Fibroblast of skin of scalp (primary cell): ENCODE measurements at regions not wholly inside any gene's neighbourhood (a gene's known extent, or its start where the extent isn't known, plus 50 kb on each side); places are given as distances from the start of the nearest gene placed in this dataset.
"Not testable (repeated sequence)": the region's sequence is repeated elsewhere in the genome, so short reads cannot be mapped to it uniquely, and the experiment has no call there.

Experiments
- DNase-seq: peaks from one replicate; pipeline ENCODE4 v3.0.0-alpha.2; 2013

DNA sequence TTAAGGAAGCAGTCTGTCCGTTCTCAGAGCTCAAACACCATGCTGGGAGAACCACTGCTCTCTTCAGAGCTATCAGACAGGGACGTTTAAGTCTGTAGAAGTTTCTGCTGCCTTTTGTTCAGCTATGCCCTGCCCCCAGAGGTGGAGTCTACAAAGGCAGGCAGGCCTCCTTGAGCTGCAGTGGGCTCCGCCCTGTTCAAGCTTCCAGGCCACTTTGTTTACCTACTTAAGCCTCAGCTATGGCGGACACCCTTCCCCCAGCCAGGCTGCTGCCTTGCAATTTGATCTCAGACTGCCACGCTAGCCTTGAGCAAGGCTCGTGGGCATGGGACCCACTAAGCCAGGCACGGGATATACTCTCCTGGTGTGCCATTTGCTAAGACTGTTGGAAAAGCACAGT lies 180.7 kb upstream of the TMEM196 start:
- DNase-seq = not testable (repeated sequence)

DNA sequence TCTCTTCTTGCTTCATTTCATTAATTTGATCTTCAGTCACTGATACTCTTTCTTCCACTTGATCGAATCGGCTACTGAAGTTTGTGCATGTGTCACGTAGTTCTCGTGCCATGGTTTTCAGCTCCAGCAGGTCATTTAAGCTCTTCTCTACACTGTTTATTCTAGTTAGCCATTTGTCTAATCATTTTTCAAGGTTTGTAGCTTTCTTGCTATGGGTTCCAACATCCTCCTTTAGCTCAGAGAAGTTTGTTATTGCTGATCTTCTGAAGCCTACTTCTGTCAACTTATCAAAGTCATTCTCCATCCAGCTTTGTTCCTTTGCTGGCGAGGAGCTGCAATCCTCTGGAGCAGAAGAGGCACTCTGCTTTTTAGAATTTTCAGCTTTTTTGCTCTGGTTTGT lies 180.0 kb upstream of the TMEM196 start:
- DNase-seq = not testable (repeated sequence)

DNA sequence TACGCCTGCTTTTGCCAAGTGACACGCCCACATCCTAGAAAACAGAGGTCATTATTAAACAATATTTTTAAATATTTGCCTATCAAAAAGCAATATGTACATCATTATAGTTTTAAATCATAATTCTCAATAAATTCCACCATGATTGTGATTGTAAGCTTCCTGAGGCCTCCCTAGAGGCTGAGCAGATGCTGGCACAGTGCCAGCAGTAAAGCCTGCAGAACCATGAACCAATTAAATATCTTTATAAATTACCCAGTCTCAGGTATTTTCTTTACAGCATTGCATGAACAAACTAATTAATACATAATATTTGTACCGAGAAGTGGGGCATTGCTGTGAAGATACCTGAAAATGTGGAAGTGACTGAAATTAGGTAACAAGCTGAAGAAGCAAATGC lies 174.7 kb upstream of the TMEM196 start:
- DNase-seq = no peak

DNA sequence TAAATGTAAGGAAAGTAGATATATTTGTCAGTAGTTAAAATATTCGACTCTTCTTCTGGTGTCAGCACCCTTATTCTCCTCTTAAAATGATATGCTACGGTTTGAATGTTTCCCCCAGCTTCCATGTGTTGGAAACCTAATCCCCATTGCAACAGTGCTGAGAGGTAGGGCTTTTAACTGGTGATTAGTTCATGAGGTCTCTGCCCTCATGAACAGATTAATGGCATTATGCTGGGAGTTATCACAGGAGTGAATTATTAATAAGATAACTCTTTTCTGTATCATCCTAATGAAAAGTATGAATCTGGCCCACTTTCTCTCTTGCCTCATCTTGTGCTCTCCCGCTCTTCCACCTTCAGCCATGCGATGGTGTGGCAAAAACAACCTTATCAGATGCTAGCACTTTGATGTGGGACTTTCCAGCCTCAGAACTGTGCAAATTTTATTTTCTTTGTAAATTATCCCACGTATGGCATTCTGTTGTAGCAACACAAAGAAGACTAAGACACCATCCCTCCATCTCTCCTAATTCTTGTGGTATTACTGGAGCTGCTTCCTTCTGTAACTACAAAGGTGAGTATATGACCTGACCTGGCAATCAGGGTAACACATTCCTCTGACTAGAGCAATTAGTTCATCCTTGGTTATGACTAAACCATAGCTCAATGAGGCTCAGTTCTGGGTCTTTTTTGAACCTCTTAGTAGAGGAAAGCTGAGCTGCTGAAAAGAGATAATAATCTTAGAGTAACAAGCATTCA lies 171.1 kb upstream of the TMEM196 start:
- DNase-seq = no peak

DNA sequence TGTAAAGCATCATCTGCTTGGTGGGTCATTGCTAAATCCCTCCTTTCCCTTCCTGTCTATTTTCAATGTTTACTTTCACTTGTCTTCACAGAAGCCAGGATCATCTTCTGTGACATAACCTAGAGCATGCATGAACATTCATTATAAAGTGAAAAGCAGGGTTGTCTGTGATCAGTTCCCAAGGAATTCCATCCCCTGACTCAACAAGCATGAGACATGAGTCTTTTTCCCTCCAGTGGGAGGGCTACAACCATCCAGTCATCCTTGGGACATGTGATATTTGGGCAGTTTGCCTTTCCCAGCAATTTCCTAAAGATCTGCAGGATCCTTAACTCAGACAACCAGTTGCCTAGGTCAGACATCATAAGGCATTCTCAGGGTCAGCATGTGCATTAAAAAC lies 166.3 kb upstream of the TMEM196 start:
- DNase-seq = peak; percentile 47

DNA sequence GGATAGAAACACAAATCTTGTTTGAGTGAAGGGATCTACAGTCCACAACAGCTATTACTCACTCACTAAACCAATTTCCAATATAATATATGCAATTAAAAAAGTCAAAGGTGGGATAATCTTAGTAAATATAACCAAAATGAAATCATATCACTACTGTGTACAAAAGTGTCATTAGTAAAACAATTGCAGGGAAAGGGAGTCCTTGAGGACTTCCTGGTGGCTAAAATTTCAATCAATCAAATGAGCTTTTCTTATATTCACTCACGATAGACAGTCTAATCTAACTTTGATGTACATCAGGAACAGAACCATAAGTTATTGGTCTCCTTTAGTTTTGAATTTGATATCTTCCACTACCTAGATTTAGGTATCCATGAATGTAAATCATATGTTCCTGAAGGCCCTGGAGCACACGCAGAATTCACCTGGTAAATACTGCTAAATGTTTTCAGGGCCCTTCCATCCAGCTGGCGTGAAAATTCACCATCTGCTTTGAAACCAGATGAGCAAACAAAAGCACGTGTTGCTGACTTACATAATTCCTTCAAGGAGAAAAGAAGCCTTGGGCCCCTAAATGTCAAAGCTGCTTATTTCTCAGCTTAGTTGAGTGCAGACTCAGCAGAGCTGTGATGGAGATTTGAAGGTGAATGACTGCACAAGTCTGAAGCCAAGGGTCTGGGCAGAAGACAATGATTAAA lies 159.3 kb upstream of the TMEM196 start:
- DNase-seq = no peak

DNA sequence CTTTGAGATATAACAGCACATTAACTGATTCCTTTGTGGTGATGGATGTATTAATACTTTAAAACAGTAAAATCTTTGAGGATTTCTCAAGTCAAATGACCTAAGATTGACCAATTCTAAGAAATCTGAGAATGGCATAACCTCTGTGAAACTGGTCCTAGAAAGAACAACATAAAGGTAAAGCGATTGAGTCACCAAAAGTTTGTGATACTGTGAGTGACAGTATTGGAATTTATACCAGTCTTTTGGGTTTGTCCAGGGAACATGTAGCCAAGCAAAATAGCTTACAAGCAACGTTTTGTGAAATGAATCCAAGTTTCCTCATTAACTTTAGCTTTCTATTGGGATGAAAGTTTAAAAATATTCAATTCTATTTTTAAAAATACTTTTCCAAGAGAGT lies 157.4 kb upstream of the TMEM196 start:
- DNase-seq = no peak

DNA sequence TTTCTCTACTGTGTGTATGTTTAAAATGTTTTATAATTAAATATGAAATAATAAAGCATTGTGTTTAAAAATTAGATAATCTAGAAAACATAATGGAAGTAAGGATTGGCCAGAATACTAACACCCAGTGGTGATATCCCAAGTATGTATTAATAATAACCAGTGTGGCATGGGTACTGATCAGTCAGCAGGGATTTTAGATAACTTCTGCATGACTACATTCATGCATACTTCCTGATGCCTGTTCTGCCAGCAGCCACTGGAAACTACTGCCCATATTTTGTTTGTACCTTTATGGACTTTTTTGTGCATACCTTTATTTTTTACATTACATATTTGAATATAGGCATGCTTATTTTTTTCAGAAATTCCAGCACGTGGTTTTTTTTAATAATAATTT lies 156.6 kb upstream of the TMEM196 start:
- no peak for DNase-seq

DNA sequence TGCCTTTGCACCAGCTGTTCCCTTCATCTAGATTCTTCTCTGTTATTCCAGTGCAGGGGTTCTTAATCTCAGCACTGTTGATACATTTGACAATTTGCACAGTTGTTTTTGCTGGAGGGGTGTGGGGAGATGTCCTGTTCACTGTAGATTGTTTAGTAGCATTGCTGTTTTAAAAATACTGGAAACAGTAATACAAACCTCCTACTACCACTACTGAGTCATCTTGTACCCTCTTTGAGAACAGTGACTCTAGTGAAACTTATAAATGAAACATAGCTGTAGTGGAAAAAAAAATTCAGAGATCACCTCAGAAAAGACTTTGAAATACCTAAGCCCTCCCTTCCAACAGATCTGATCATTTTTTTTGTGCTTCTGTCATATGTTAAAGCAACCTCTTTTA lies 154.8 kb upstream of the TMEM196 start:
- no peak for DNase-seq

DNA sequence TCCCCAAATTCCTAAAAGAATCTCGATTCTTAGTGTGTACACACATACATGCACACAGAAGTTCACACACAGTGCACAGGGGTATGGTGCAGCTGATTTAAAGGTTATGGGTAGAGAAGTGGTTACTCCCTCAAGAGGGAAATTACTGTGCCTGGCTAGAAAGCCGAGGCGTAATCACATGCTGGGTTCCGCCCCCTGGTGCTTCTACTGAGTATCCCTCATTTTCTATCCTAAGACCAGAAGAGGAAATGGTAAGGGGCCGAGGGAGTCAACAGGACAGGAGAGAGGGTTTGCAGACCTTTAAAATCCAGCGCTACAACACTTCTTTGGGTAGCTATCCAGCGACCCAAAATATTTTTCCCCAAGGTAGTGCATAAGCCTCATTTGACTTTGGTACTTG lies 147.3 kb upstream of the TMEM196 start:
- DNase-seq = no peak

DNA sequence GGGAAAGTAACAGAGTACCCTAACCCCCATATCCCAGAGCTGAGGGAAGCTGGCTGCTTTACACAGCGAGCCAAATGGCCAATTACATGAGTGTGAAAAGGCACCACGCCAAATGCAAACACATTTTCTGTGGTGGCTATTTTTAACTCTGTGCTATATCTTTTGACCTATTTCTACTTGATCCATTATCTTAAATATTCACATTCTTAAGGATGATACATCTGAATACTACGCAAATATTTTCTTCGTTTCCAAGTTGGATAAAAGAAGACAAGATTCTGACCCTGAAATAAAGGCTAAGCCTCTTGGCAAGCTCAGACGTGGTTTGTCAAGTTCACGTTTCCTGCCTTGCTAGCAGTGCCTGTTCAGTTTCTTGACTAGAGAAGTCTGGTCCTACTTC lies 146.7 kb upstream of the TMEM196 start:
- no peak for DNase-seq

DNA sequence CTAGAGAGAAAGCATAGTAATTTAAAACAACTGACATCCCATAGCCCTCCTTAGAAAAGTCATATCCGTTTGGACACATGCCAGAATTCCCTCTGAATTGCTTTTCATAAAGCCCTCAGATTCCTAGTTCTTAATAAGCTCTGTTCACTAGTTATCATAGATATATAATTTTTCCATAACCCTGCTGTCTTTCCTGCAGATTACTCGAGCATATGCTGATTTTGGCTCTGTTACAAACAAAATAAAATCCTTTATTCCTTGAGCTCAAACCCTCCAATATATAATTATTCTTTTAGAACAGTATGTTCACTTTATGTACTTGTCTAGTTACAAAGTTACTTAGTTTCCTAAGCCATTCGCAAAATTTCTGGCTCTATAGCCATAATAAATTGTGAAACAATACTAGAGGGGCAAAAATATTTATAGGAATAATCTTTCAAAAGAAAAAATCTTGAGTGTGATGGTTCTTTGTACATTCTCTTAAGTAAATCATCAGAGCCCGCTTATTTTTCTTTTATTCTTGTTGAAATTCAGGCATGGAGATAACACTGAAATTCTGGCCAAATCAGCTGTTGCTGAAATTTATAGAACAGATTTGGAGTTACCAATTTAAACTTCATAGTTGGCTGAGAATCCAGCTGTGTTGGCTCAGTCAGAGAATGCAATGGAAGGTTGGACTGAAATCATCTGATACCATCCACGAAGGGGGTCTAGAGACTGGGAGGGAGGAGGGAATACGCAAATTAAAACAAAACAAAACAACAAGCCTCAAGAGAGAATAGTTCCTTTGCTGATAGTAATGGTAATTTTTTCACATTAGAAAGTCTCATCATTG lies 146.1 kb upstream of the TMEM196 start:
- DNase-seq = peak; percentile 7

DNA sequence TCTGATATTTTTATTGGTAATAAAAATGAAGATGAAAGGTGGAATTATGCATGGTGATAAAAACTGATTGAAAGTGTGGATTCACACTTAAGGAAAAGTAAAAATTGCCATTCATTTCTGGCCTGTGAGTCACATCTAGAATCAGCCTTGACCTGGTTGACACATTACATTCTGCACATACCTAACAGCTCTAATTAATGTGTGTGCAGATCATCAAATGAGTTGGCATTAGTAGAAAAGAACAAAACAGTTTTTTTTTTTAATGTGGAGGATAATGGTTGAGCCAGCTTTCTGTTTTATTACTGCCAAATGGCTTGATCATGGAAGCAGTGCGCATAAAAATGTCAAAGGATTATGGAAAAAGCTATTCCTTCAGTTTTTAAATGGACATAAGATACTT lies 142.6 kb upstream of the TMEM196 start:
- DNase-seq = no peak

DNA sequence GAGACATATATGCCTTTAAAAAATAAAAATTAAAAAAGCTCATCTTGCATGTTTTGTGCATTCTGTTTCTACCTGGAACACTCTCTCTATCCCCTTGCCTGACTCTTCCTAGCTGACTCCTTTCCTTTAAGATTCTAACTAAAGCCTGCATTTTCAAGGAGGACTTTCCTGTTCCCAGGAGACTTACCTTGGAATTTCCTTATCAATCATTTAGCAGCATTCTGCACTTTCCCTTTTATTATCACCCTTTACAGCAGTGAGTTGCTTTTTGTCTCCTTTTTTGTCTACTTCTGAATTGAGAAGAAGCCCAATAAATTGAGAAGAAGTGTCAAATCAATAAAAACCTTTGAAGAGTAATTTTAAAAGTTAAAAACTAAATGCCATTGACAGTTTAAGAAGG lies 142.2 kb upstream of the TMEM196 start:
- DNase-seq = no peak

DNA sequence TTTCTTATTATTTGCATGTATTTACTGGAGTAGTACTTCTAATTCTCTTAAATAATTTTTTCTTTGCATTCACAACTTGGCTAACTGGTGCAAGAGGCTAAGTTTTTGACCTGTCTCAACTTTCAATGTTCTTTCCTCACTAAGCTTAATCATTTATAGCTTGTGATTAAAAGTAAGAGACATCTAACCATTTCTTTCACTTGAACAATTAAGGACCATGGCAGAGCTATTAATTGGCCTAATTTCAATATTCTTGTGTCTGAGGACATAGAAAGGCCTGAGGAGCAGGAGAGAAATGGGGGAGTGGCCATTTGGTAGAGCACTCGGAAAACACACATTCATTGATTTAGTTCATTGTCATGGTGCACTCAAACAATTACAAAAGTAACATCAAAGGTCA lies 141.4 kb upstream of the TMEM196 start:
- DNase-seq = no peak

DNA sequence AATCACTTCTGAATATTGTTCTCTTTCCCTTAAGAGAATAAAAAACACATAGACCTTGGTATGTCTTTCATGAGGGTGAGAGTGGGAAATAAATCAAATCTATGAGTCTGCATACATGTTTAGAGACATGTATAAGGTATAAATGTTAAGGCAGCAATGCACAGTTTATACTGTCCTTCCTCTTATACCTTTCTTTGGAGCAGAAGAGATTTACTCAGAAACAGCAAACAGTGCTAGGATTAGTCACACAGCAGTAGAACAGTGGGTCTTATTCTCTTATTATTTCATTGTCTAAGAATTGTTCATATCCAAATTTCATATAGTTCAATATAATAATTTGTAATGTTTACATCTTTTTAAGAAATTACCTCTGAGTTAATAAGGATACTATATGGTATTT lies 126.7 kb upstream of the TMEM196 start:
- DNase-seq = no peak

DNA sequence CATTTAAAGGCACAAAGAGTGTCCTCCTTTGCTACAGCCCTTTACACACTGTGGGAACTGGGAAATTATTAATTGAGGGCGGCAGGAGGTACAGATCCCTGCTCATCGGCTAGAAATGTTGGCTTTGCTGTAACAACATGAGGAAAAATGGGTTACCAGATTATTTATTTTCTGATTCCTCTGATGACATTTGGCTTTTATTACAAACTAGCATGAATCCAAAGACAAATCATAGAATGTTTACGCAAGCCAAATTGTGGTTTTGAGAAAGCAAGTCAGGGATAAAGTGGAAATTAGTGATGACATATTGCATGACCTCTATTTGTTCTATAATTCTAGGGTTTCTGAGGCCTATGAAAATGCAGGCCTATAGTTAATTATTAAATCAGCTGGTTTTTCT lies 126.1 kb upstream of the TMEM196 start:
- peak; percentile 16 for DNase-seq

DNA sequence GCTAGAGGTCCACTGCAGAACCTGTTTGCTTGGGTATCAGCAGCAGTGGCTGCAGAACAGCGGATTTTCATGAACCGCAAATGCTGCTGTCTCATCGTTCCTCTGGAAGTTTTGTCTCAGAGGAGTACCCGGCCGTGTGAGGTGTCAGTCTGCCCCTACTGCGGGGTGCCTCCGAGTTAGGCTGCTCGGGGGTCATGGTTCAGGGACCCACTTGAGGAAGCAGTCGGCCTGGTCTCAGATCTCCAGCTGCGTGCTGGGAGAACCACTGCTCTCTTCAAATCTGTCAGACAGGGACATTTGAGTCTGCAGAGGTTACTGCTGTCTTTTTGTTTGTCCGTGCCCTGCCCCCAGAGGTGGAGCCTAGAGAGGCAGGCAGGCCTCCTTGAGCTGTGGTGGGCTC lies 109.5 kb upstream of the TMEM196 start:
- DNase-seq = not testable (repeated sequence)

DNA sequence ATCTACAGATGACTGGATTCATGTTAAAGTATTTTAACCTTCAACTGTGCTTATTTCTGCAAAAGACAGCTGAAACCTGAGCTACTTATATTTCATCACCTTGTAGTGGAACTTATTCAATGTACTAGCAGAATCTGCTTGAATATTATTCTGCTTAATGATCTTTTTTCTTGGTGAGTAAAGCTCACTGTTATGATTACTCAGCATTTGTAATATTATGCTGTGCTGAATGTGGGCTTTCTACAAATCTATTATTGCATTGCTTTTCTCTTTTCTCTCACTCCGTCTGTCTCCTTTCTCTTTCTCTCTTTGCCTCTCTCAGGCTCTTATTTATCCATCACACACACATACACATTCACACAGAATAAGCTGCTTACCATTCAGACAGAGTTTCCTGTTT lies 98.7 kb upstream of the TMEM196 start:
- DNase-seq = no peak

DNA sequence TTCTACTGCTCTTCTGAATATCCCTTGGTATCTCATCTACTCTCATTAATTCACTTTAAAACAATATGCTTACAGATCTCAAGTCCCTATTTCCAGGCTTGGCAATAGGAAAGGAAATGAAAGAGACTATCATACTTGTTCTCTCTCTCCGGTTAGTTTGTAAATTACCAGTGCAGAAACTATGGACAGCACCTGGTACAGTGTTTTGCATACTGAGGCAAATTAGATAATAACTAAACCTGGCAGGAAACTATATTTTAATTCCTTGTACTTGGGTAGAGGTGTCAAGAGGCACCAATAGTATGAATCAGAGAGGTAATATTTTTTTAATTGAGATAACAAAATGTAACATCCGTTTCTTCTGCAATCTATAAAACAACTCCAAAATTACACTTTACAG lies 97.7 kb upstream of the TMEM196 start:
- no peak for DNase-seq

DNA sequence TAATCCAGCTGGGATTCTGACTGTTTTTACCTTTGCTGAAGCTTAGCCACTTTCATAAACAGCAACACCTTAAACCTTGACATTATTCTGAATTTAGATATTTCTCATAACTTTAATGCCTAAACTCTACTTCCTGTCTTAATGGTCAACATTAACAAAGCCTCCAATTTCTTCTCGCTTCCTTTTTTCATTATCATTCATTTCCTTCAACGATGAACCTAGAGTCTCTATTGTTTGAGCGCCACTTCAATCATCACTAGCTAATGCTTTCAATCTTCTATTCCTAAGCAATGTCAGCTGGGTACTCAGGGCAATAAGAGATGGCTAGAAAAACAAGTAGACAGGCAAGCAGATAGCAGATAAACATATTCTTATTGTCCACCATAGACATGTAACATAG lies 96.6 kb upstream of the TMEM196 start:
- no peak for DNase-seq

DNA sequence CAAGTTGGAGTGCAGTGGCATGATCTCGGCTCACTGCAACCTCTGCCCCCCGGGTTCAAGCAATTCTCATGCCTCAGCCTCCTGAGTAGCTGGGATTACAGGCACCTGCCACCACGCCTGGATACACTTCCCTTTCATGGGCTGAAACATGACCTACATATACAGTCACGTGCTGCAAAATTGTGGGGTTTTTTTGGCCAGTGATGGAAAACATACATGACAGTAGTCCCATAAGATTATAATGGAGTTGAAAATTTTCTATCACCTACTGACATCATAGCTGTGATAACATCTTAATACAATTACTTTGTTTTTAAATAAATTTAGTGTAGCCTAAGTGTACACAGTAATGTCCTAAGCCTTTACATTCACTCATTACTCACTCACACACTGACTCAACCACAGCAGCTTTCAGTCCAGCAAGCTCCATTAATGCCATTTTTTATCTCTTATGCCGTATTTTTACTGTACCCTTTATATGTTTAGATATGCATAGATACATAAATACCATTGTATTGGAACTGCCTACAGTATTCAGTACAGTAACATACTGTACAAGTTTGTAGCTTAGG lies 79.9 kb upstream of the TMEM196 start:
- no peak for DNase-seq

DNA sequence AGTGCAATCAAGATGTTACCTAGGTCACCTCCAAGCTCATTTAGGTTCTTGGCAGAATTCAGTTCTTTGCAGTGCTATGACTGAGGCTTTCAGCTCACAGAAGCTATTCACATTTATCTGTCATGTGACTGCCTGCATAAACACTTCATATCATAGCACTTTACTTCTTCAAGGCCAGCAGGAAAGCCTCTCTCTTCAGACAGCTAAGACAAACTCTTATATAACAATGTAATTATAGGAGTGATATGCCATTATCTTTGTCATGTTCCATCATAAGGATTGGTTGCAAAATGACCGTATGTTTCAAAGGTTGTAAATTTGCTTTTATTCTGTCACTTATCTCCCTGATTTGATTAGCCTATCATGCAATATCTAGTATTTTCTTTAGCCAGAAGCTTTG lies 78.8 kb upstream of the TMEM196 start:
- no peak for DNase-seq
